Gastrocnemius medialis (tissue), 4 donors: ENCODE measurements at regions not wholly inside any gene's neighbourhood (a gene's known extent, or its start where the extent isn't known, plus 50 kb on each side); places are given as distances from the start of the nearest gene placed in this dataset.

Experiments used
- ATAC-seq, 2 donors: fragments of 150-250 bp; one replicate each; pipeline ENCODE4 v1.9.1; 2016
- DNase-seq, 2 donors: peaks; one replicate each; pipeline ENCODE4 v3.0.0-alpha.2; 2019
- H3K27ac ChIP-seq, 4 donors: fragments of 200-600 bp; sonication (generic); 1 replicate in 1 of 4; 2 replicates in 3 of 4; pipeline ENCODE4 v1.5.1; 2016 to 2018; ENCODE audit warnings: mild to moderate bottlenecking in 2 of 4, moderate library complexity in 1 of 4
- H3K27me3 ChIP-seq, 3 donors: fragments of 200-600 bp; sonication (generic) in 2 of 3; 1 replicate in 1 of 3; 2 replicates in 2 of 3; pipeline versions ENCODE4 v1.5.1 to v1.6.0; 2016 to 2019; ENCODE audit warnings: mild to moderate bottlenecking in 1 of 3, moderate library complexity in 1 of 3
- H3K36me3 ChIP-seq, 2 donors: fragments of 200-600 bp; sonication (generic) in 1 of 2; one replicate each; pipeline ENCODE4 v1.5.1; 2017 to 2018
- H3K4me1 ChIP-seq, 2 donors: fragments of 200-600 bp; sonication (generic) in 1 of 2; one replicate each; pipeline ENCODE4 v1.5.1; 2016 to 2017; ENCODE audit warnings: mild to moderate bottlenecking in 2 of 2
- H3K4me3 ChIP-seq, 4 donors: fragments of 200-600 bp; sonication (generic) in 3 of 4; 1 replicate in 1 of 4; 2 replicates in 3 of 4; pipeline ENCODE4 v1.5.1; 2016 to 2019; ENCODE audit warnings: mild to moderate bottlenecking in 2 of 4
- H3K9me3 ChIP-seq, 3 donors: fragments of 200-600 bp; sonication (generic) in 2 of 3; 1 replicate in 1 of 3; 2 replicates in 2 of 3; pipeline ENCODE4 v1.5.1; 2016 to 2019
- CTCF ChIP-seq, 5 experiments: fragments of 450-650 bp in 3 of 5; fragments of 200-600 bp in 2 of 5; sonication (generic) in 2 of 5; IDR thresholded peaks in 4 of 5; conservative IDR thresholded peaks in 1 of 5; 1 replicate in 4 of 5; 2 replicates in 1 of 5; pipeline ENCODE4 v1.5.1; 2016 to 2019; ENCODE audit warnings: antibody characterized with exemption in 5 of 5, mild to moderate bottlenecking in 3 of 5, moderate library complexity in 3 of 5
- POLR2A ChIP-seq, 2 donors: fragments of 450-650 bp; IDR thresholded peaks; one replicate each; pipeline ENCODE4 v1.6.1; 2017; ENCODE audit warnings: antibody characterized with exemption in 2 of 2, mild to moderate bottlenecking in 2 of 2, moderate library complexity in 2 of 2
- in situ Hi-C, 4 donors: fragments of 200-750 bp; cut with MboI; loops; one replicate each; pipeline versions ENCODE4 v1.15.0 to v1.8.0; 2017; ENCODE audit warnings: low sequenced_read_pairs in 4 of 4
- intact Hi-C: fragments of 100-400 bp; cut with DNase I; formaldehyde crosslinking; loops from one replicate; pipeline ENCODE4 v1.15.1; 2023; ENCODE audit warnings: low total_unique reads

GRCh38 chr2:203585516-203585915 is 50.4 kb upstream of the RAPH1 start:
- Histone ChIP-seq H3K36me3 (no peaks in the 10 kb centered on the region), H3K27me3 (no peaks in the 10 kb centered on the region), H3K4me3 (no peak overlapping the region), H3K27ac (no peak overlapping the region), H3K9me3 (no peaks in the 10 kb centered on the region), H3K4me1 (peaks cover 11 to 16% of the 10 kb centered on the region in 2 donors)
- TF ChIP-seq POLR2A (IDR thresholded peaks at IDR 0.05), result no peak
- no peak for TF ChIP-seq CTCF (IDR thresholded peaks at IDR 0.05 in 4 of 5, conservative IDR thresholded peaks at IDR 0.05 in 1 of 5)
- intact Hi-C loops, result no loop called here
- in situ Hi-C loops, result no loop called here
- no peak for DNase-seq
- no peak for ATAC-seq

- intact Hi-C loops, result no loop called here
- Histone ChIP-seq H3K4me3 (no peak overlapping the region), H3K36me3 (no peaks in the 10 kb centered on the region), H3K27ac (no peak overlapping the region), H3K4me1 (peaks cover 11 to 16% of the 10 kb centered on the region in 2 donors), H3K9me3 (no peaks in the 10 kb centered on the region), H3K27me3 (no peaks in the 10 kb centered on the region)
- ATAC-seq, result no peak
- no peak for TF ChIP-seq CTCF (IDR thresholded peaks at IDR 0.05 in 4 of 5, conservative IDR thresholded peaks at IDR 0.05 in 1 of 5)
- TF ChIP-seq POLR2A (IDR thresholded peaks at IDR 0.05), result no peak
- in situ Hi-C loops, result no loop called here
- no peak for DNase-seq
These were observed 51.1 kb upstream of the RAPH1 start for GRCh38 chr2:203586206-203586605.

GRCh38 chr2:203586696-203587095 is 51.6 kb upstream of the RAPH1 start:
- no peaks in the 10 kb centered on the region for H3K36me3 ChIP-seq
- no peak for ATAC-seq
- peaks cover 11 to 16% of the 10 kb centered on the region in 2 donors for H3K4me1 ChIP-seq

GRCh38 chr2:203590496-203590895 is 55.4 kb upstream of the RAPH1 start:
- in situ Hi-C loops (no loop called here), intact Hi-C loops (no loop called here)
- no peak overlapping the region for H3K27ac ChIP-seq

More at GRCh38 chr2:203586696-203587095, 51.6 kb upstream of the RAPH1 start:
- intact Hi-C loops, result no loop called here
- no peak for TF ChIP-seq POLR2A (IDR thresholded peaks at IDR 0.05)
- TF ChIP-seq CTCF (IDR thresholded peaks at IDR 0.05 in 4 of 5, conservative IDR thresholded peaks at IDR 0.05 in 1 of 5), result no peak
- no peaks in the 10 kb centered on the region for H3K9me3 ChIP-seq
- in situ Hi-C loops, result no loop called here
- H3K27ac ChIP-seq, result no peak overlapping the region
- H3K27me3 ChIP-seq, result no peaks in the 10 kb centered on the region
- no peak for DNase-seq
- H3K4me3 ChIP-seq, result no peak overlapping the region

More at GRCh38 chr2:203590496-203590895, 55.4 kb upstream of the RAPH1 start:
- H3K9me3 ChIP-seq, result no peaks in the 10 kb centered on the region
- ATAC-seq (no peak), DNase-seq (no peak)
- TF ChIP-seq CTCF (IDR thresholded peaks at IDR 0.05 in 4 of 5, conservative IDR thresholded peaks at IDR 0.05 in 1 of 5) (no peak), POLR2A (IDR thresholded peaks at IDR 0.05) (no peak)
- no peaks in the 10 kb centered on the region for H3K4me1 ChIP-seq
- H3K27me3 ChIP-seq, result no peaks in the 10 kb centered on the region
- no peak overlapping the region for H3K4me3 ChIP-seq
- no peaks in the 10 kb centered on the region for H3K36me3 ChIP-seq
